Endothelial cell of hepatic sinusoid (primary cell): ENCODE measurements at regions not wholly inside any gene's neighbourhood (a gene's known extent, or its start where the extent isn't known, plus 50 kb on each side); places are given as distances from the start of the nearest gene placed in this dataset.
"Not testable (repeated sequence)": the region's sequence is repeated elsewhere in the genome, so short reads cannot be mapped to it uniquely, and the experiment has no call there.

Experiments
- in situ Hi-C: cut with HindIII; loops from 2 replicates; pipeline ENCODE4 v1.10.0; 2017; ENCODE audit warnings: low sequenced_read_pairs

DNA sequence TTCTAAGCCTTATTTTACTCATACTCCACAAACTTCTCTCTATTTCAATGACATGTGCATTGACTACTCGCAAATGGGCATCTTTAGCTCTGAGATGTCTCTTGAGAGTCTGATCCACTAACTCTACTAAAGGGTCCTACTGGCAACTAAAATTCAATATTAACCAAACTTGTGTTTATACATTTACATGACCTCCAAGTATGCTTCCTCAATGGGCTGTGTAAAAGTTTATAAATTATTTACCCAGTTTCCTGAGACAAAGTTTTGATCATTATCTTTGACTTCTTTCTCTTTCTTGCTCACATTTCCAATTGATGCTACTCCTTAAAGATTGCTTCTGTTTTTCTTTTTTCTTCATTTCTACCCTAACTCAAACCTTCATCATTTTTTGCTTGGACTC is 510.1 kb upstream of the DAB2 start:
- in situ Hi-C loops = no loop called here

GRCh38 chr5:39933061-39933460 is 508.3 kb upstream of the DAB2 start:
- in situ Hi-C loops = no loop called here

DNA sequence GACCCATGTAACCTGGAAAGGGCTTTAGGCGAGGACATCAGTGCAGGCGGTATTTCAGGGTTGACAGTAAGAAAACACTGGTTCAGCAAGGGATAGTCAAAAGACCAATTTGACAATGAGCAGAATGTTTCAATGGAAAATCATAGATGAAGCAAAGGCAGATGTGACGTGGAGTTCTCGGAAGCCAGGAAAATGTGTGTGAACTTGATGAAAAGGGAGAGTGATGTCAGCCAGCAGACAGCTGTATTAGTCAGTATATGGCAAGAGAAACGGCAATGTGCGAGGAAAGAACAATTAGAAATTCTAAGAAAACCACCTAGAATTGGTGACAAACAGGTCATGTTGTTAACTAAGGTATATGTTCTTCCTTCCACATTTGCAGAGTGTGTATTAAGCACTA is 503.9 kb upstream of the DAB2 start:
- in situ Hi-C loops = no loop called here

GRCh38 chr5:39919876-39920275 is 495.1 kb upstream of the DAB2 start:
- in situ Hi-C loops = no loop called here

- in situ Hi-C loops = no loop called here
These were observed 488.1 kb upstream of the DAB2 start for GRCh38 chr5:39912906-39913305.

GRCh38 chr5:39907267-39907951 is 482.6 kb upstream of the DAB2 start:
- in situ Hi-C loops = not testable (repeated sequence)

DNA sequence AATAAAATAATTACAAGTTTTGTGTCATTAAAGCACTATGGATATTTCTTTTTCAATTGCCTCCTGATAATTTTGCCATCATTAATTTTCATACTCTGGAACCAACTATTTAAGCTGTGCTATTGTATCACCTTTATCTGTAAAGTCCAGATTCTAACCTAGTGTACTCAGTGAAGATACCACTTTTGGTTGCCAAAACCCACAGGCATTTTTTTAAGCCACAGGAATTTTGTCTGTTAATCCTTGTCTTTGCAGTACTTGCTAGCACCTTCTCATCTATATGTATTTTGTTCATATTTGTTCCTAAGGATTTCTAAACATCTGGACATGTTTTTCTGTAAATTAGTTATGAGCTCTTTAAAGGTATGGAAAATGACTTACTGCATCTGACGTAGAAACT is 481.4 kb upstream of the DAB2 start:
- in situ Hi-C loops = no loop called here

GRCh38 chr5:39905356-39905755 is 480.6 kb upstream of the DAB2 start:
- in situ Hi-C loops = no loop called here

GRCh38 chr5:39902626-39903025 is 477.8 kb upstream of the DAB2 start:
- in situ Hi-C loops = no loop called here

DNA sequence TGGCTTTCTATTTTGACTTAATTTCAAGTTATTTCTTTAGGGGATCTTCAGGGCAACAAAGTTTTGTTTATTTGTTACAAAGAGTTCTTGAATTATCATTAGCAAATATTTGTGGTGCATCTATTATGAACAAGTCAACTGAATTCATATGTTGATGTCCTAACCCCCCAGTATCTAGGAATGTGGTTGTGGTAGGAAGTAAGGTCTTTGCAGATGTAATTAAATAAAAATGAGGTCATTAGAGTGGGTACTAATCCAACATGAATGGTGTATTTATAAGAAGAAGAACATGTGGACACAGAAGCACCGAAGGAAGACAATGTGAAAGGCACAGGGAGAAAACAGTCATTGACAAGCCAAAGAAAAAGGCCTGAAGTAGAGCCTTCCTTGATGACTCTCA is 474.0 kb upstream of the DAB2 start:
- in situ Hi-C loops = no loop called here

- in situ Hi-C loops = no loop called here
These were observed 471.9 kb upstream of the DAB2 start for GRCh38 chr5:39896706-39897105.

- in situ Hi-C loops = no loop called here
These were observed 471.3 kb upstream of the DAB2 start for GRCh38 chr5:39896104-39896503.

GRCh38 chr5:39892708-39893107 is 467.9 kb upstream of the DAB2 start:
- in situ Hi-C loops = no loop called here

DNA sequence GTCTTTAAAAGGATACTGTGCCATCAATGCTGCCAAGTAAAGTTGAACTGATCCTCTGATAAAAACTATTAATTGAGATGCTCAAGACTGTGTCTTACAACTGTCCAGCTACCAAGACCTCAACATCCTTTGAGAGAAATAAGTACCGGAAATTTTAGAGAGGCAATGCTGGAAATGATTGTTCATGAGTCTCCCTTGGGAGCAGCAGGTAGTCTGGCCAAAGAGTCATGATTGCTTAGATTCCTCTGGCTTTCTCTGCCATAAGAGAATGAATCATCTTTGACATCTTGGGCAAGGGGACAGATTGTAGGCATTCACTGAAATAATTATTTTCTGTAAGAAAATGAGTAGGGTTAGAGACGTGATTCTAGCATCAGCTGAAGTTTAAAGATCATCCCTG is 466.6 kb upstream of the DAB2 start:
- in situ Hi-C loops = no loop called here

DNA sequence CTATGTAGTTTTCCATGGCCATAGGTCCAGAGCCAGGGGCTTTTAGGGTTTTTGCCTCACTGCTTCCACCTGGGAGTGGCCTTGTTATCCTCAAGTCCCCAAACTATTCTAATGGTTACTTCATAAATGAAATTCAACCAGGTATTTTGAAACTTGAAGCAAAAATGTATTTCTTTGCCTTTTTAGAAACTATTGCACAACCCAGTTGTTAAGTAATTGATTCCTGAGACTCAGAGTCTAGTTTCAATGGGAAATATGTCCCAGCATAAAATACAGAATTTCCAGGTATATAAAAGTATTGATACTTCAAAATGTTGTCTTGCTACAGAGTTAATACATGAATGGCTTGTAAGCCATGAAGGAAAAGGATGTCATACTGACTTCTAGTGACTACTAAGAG is 456.2 kb upstream of the DAB2 start:
- in situ Hi-C loops = no loop called here

DNA sequence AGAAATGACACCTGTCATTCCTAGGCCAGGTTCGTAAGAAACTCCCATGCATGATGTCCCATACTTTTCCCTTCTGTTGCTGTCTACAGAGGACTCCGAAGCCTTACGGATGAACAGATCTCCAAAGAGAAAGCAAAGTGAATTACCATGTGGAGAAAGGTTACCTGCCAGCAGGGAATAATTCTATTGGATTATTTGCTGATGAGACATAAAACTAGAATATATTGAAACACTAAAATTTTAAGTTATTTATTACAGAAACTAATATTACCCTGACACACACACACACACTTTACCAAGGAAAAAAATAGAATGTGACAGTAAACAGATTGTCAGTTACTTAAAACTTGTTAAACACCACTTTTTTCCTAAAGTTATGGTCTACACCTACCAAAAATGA is 452.7 kb upstream of the DAB2 start:
- in situ Hi-C loops = no loop called here

- in situ Hi-C loops = no loop called here
These were observed 451.4 kb upstream of the DAB2 start for GRCh38 chr5:39876146-39876545.

DNA sequence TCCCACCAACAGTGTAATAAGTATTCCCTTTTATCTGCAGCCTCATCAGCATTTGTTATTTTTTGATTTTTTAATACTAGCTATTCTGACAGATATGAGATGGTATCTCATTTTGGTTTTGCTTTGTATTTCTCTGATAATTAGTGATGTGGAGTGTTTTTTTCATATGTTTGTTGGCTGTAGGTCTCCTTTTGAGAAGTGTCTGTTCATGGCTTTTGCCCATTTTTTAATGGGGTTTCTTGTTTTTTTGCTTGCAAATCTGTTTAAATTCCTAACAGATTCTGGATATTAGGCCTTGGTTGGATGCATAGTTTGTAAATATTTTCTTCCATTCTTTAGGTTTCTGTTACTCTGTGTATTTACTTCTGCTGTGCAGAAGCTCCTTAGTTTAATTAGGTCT is 445.4 kb upstream of the DAB2 start:
- in situ Hi-C loops = no loop called here

GRCh38 chr5:39869396-39869795 is 444.6 kb upstream of the DAB2 start:
- in situ Hi-C loops = no loop called here

DNA sequence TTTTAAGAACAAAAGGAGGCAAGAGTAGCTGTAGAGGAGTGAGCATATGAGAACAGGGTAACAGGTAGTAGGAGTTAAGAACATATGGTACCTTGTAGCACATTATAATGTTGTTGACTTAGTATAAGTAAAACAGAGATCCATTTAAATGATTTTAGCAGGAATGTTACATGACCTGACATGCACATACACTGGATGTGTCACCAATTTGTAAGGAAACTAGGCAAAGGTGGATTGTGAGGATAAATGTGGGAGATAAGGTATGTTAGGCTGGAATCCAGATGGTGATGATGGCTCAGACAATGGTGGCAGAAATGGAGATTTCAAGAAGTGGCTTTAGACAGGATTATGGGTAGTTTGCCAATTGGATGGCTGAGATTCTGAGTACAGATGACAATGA is 443.1 kb upstream of the DAB2 start:
- in situ Hi-C loops = no loop called here

- in situ Hi-C loops = no loop called here
These were observed 439.3 kb upstream of the DAB2 start for GRCh38 chr5:39863926-39864552.

GRCh38 chr5:39857041-39857440 is 432.3 kb upstream of the DAB2 start:
- in situ Hi-C loops = no loop called here
